Esophagus muscularis mucosa (tissue), 3 donors: ENCODE measurements at regions not wholly inside any gene's neighbourhood (a gene's known extent, or its start where the extent isn't known, plus 50 kb on each side); places are given as distances from the start of the nearest gene placed in this dataset.

Source experiments
- POLR2A ChIP-seq: fragments of 450-650 bp; IDR thresholded peaks from one replicate; pipeline ENCODE4 v1.6.1; 2017; ENCODE audit warnings: antibody characterized with exemption, moderate library complexity, mild to moderate bottlenecking, low read depth
- POLR2AphosphoS5 ChIP-seq, 2 donors: sonication (generic); formaldehyde crosslinking; IDR thresholded peaks; one replicate each; pipeline ENCODE4 v1.6.1; 2017; ENCODE audit warnings: antibody characterized with exemption in 2 of 2
- TF ChIP-seq, protein P1 (sequence below), 3 experiments: fragments of 200-600 bp in 2 of 3; fragments of 450-650 bp in 1 of 3; sonication (generic) in 2 of 3; IDR thresholded peaks; one replicate each; pipeline ENCODE4 v1.5.1; 2017 to 2019; ENCODE audit warnings: antibody characterized with exemption in 3 of 3, mild to moderate bottlenecking in 2 of 3, moderate library complexity in 1 of 3

DNA sequence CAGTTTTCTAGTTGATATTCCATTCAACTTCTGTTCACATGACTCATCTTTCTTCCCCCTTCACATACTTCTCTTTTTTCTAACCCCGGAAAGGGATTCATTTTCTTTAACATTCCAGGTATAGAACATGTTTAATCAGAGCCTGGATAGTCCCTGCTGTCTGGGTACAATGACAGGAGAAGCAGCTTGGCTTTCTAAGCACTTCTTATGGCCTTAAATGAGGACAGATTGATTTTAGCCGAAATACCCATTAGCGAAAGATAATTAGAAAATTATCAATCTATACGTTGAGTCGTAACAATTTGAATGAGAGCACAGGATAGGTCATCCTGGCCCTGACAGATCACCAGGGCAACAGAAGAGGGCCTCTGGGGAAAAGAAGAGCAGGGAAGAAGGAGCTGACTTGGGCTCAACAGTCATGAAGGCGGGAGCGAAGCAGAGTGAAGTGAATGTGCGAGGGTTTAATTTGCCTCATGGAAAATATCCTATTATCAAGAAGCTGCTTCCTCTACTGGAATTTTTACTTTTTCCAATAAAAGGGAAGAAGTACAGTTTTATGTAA, 62.2 kb downstream of the PPP1R2C start:
- TF ChIP-seq POLR2AphosphoS5 (IDR thresholded peaks at IDR 0.05) (no peak), POLR2A (no peak)
- TF ChIP-seq, protein P1, sequence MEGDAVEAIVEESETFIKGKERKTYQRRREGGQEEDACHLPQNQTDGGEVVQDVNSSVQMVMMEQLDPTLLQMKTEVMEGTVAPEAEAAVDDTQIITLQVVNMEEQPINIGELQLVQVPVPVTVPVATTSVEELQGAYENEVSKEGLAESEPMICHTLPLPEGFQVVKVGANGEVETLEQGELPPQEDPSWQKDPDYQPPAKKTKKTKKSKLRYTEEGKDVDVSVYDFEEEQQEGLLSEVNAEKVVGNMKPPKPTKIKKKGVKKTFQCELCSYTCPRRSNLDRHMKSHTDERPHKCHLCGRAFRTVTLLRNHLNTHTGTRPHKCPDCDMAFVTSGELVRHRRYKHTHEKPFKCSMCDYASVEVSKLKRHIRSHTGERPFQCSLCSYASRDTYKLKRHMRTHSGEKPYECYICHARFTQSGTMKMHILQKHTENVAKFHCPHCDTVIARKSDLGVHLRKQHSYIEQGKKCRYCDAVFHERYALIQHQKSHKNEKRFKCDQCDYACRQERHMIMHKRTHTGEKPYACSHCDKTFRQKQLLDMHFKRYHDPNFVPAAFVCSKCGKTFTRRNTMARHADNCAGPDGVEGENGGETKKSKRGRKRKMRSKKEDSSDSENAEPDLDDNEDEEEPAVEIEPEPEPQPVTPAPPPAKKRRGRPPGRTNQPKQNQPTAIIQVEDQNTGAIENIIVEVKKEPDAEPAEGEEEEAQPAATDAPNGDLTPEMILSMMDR (IDR thresholded peaks at IDR 0.05): peak in 1 of 3 experiments; percentile 0
